HG03575 (cell line): ENCODE measurements at regions not wholly inside any gene's neighbourhood (a gene's known extent, or its start where the extent isn't known, plus 50 kb on each side); places are given as distances from the start of the nearest gene placed in this dataset.

ENCODE experiments used
- ATAC-seq: cut with Tn5 transposase; IDR thresholded peaks from one replicate; pipeline ENCODE4 v1.9.1; 2021; ENCODE audit not compliant: unreplicated experiment, insufficient number of reproducible peaks, low FRiP score; ENCODE audit errors: extremely low read depth

DNA sequence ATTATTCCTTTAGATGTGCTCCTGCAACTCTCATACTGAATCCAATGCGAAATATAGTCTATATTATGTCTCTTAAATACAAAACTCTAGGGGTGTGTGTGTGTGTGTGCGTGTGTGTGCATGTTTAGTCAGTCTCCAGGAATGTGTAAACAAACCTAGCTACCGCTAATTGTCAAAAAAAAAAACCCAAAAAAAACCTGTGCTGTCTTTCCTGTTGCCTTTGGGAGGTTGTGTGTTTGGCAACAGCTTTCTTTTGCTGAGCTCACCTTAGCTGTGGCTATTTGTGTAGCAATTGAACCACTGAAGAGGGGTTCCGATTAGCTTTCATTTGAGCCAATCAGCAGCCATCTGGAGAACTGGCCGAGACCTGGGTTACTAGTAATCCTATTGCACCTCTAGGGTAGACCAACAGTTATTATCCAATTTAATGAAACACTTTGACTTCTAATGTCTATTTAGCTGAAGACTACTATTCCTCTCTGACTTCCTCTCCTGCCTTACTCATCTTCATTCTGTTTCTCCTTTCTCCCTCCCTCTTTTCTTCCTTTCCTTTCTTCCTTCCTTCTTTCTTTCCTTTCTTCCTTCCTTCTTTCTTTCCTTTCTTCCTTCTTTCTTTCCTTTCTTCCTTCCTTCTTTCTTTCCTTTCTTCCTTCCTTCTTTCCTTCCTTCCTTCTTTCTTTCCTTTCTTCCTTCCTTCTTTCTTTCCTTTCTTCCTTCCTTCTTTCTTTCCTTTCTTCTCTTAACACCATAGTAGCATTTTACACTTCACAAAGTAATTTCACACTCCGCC, 471.1 kb downstream of the GBA3 start:
- no peak for ATAC-seq

DNA sequence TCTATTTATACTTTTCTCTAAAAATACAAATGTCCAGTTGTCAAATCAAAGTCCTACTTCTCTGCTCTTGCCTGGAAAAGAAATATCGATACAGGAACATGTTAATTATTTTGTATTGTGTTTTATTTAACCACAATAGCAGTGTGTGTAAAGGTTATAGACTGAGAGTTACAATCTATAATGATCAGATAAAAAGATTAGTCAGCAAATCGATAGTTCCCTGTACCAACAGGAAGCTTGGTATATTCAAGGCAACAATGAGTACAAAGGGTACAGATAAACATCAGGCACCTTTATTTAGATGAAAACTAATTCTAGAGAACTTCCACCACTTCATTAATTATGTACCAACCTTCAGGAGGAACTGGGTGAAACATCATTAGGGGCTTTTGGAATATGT, 469.5 kb downstream of the GBA3 start:
- ATAC-seq = no peak

DNA sequence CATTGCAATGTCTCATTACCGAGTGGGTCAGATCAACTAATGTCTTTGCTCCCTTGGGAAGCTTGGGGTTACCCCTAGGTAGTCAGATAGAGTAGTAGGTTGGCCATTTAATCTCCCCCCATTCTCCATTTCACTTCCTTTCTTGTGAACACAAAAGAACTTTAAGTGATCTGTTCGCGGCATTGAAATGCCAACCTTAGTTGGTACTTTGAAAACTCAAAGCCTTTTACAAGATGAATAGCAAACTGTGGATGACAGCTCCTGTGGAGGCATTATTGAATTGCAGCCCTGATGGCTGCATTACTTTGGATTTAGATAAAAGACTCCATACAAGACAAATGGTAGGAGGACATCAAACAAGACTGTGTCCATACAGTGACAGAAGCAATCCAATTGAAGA, 469.1 kb downstream of the GBA3 start:
- ATAC-seq = no peak

DNA sequence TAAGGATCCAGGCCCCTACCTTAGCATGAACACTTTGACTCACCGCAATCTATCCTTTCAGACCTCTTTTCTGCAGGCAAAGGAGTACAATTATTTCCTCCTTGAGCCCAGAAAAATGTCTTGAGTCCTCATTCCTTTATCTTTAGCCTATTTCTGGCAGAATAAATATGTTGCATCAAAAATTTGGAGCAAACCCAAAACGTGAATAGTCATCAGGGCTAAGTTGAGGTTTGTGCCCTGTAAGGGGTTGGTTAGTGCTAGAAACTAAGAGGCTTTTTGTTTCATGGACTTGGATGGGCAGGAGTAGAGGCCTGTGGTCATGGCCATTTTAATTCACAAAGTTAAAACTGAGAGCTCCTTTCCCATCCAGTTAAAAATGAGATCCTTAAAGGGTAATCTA, 460.3 kb downstream of the GBA3 start:
- no peak for ATAC-seq

DNA sequence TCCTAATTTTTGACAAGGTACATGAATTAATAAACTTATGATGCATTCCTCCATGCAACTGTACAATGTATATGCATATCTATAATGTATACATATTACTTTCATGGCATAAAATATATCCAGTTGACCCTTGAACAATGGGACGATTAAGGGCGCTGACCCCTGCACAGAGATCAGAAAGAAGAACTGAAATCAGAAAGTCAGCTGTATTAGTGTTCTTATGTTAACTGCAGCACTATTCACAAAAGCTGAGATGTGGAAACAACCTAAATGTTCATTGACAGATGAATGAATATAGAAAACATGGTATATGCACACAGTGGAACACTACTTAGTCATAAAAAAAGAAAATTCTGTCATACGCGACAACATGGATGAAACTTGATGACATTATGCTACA, 457.1 kb downstream of the GBA3 start:
- no peak for ATAC-seq

DNA sequence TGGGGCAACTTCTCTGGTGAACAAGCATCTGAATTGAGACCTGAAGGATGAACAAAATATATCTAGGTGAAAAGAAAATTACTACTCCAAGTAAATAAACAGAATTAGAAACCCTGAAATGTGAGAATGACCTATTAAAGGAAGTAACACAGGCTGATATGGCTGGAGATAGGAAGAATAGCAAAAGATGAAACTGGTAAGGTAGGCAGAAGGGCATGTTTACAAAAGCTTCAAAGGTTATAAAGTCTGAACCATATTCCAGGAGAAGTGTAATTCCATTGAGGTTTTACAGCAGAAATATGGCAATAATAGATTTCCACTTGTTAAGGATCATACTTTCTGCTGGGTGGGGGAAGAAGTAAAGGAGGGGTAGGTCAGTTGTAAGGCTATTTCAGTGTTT, 452.0 kb downstream of the GBA3 start:
- no peak for ATAC-seq

DNA sequence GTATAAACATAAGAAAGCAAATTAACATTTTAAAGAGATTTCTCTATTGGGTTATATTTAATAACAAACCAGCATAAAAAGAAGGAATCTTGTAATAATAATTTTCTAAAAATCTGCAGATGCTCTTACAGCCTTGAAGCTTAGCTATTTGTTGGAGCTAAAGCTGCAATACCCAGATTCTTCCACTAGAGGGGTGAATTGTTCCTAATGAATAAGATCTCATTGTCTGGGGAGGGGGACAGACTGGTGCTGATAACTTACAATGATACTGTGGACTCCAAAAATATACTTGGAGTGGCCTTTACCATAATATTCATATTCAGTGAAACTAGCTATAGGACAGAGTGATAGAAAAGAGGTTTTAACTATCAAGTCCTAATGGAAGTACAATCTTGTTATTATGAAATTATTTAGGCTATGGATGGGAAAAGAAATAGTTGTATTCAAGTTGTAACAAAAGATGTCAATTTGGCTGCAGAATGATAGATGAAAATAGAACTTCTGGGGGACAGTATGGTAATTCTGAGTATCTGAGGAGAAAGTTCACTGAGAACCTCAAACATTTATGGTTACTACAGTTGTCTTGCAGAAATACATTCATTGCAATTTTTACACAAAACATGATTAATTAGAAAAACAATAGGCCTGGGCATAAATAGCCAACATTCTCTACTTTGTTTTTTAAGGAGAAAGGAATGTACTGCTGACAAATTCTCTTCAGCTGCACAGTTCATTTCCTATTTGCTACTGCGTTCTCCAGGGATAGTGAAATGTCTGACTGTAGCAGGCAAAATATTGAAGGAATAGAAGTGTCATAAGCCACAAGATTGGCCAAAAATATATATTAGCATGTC, 443.3 kb downstream of the GBA3 start:
- peak; percentile 55 for ATAC-seq

DNA sequence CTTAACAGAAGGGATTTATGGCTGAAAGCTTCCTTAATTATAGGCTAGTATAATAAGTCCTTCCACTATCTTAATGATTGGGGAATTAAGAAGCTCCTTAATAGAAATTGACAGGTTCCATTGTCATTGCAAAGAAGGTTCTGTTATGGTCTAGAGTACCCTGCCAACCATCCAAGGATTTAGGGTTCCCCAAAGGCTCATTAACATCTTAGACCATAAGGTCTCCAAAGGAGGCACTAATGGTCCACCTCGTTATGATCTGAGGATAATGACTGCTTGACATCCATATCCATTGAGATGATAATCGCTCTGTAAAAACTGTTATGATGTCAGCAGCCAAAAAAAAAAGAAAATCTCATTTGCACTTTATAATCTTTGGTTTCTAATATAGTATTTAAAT, 441.6 kb downstream of the GBA3 start:
- no peak for ATAC-seq

DNA sequence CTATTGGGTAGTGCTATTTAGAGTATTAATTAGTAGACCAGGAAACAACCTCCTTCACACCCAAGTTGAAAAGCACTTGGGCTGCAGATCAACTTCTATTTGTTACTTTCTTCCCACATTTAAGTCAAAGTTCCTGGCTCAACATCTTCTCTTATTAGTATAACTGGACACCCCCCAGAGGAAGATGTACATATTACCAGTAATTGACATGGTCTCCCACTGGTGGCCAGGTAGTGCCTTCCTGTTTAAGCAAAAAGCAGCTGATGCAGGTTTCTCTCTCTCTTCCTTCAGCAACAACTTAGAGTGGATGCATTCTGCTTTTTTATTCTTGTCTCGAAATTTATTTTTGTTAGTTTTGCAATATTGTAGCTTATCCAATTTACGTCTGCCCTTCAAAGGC, 438.1 kb downstream of the GBA3 start:
- no peak for ATAC-seq

DNA sequence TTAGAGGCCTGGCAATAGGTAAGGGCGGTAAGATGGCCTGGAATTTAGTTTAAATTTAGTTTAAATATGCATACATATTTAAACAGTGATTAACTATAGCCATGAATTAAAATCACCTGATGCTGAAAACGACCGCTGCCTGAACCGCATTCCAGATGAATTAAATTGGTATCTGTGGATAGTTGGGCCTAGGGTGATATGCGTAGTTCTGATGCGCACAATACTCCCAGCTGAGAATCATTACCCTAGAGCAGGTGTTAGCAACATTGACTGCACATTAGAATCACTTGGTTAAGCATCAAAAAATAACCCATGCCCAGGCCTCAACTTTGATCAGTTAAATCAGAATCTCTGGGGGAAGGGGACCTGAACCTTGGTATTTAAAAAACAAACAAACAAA, 432.4 kb downstream of the GBA3 start:
- no peak for ATAC-seq

DNA sequence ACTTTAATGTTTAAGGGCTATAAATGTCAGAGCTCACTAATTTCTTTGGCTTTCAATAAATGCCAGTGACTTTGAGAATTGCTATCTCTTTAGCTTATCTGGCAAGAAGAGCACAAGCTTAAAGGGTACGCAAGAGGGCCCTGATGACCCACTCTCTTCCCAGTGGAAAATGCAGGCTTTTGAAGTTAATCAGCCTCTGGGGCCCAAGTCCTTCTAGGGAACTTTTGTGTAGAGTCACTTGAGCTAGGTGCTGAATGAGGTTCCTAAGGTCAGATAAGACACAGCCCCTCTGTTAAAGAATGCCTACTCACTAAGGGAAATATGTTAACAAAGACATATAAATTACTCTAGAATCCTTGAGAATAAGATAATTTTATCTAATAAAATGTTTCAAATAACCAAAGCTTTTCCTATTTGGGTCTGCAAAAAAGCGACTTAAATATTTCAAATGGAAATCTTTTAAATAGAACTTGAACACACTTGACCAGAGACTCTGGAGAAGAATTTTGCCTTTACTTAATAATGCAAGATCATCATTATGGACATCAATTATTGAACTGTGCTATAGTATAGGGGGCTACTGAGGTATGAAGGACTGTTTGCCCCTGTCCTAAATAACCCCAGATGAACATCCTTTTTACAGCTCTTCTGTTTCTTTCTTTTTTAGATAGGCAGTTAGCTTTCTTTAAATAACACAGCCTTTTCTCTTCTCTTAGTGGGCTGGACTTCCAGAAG, 430.1 kb downstream of the GBA3 start:
- no peak for ATAC-seq

DNA sequence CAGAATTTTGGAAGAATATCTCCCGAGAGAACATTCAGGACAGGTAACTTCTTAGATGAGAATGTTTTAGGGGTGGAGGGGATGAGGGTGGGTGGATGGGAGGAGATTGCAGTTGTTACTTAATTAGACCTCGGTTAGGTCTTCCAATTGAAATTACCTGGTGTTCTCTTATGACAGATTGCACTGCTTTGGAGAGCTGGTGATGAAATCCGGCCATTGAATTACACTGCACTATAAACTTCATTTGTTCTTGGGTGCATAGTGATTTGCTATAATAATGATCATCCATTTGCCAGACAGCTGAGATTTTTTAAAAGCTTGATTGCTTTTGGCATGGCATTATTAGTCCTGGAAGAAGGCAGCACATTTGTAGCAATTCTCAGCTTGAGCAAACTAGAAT, 427.6 kb downstream of the GBA3 start:
- no peak for ATAC-seq

DNA sequence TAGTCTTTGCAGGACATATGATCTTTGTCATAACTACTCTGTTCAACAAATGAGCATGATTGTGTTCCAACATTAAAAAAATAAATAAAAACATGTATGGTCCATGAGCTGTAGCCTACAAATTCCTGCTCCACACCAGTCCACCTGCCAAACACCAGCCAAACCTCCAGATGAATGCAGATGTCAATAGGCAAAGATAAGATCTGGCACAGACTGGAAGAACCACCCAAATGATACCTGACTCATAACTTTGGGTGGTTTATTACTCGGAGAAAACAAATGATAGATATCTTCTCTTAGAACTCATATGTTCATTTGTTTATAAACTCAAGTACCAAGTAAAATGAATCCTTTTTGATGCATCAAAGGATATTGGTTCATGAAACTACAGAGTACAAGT, 425.1 kb downstream of the GBA3 start:
- ATAC-seq = no peak

DNA sequence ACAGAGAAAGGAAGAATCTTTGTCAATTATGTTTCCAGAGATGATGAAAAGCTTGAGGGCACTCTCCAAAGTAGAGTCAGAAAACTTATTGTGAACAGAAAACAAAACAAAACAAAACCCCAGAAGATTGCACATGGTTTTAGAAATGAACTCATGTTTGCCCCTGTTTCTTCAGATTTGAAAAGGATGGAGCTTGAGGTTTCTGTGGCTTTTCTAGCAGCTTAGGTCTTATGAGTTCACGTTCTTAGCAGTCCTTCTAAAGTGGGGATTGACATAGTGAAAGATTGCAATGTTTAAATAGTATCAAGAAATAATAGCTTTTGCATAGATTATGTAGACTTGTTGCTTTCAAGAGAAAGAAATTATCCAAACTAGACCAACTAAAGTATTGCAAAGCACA, 421.8 kb downstream of the GBA3 start:
- no peak for ATAC-seq

DNA sequence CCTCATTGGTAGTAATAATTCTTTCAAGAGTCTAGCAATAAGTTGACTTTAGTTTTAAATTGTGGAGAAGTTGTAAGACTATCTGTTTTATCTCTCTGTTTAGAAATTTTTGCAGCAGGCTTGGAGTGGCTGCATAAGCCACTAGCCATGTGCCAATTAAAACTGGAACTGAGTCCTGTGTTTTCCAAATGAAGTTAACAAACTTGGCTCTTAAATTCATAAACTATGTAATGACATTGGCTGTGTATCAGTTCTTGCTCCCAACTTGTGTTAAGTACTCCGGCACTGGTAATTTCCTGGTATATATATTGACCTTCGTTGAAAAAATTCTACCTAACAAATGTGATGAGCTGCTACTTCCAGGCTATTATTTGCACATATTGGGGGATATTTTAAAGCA, 420.4 kb downstream of the GBA3 start:
- no peak for ATAC-seq

DNA sequence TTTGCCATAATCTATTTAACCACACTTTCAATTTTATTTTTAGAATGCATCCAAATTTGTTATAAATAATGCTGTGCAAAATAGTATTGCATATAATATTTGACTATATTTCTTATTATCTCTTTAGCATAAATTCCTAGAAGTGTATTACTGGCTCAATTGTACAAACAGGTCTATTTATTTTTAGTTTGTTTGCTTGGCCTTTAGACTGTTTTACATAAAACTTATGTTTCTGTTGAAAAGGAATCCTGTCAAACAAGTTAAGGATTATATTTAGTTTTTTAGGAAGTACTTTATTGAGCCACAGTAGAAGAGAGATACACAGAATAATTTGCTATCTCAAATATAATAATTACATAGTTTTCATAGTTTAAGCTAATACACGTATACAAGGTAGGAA, 413.8 kb downstream of the GBA3 start:
- ATAC-seq = no peak

DNA sequence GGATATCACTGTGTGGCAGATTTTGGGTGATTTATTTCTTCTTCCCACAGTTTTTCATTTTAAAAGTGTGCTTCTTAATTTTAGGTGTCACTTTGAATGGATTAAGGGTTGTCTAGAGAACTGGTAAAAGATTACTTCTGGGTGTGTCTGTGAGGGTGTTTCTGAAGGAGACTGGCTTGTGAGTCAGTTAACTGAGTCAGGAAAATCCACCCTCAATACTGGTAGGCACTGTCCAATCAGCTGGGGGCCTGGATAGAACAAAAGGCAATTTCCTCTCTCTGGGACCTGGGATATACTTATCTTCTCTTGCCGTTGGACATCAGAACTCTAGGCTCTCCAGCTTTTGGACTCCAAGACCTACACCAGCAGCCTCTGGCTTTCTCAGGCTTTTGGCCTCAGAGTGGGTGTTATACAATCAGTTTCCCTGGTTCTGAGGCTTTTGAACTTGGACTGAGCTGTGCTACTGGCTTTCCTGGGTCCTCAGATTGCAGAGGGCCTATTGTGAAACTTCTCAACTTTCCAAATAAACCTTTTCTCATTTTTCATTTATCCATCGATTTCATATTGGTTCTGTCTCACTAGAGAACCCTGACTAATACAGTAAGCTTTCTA, 413.1 kb downstream of the GBA3 start:
- ATAC-seq = no peak

DNA sequence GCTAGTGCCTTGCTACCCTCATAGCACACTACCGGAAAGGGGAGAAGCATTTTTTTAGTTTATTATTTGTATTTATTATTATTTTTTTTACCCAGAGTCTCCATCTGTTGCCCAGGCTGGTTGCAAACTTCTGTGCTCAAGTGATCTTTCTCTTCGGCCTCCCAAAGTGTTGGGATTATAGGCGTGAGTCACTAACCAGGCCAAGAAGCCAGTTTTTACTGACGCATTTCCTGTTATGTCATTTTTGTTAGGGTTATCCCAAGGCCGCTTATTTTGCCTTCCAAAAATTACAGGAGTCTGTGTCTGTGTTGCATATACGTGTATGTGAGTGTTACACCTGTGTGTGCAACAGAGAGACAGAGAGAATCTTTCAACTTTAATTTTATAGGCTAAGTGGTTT, 404.5 kb downstream of the GBA3 start:
- ATAC-seq = no peak

DNA sequence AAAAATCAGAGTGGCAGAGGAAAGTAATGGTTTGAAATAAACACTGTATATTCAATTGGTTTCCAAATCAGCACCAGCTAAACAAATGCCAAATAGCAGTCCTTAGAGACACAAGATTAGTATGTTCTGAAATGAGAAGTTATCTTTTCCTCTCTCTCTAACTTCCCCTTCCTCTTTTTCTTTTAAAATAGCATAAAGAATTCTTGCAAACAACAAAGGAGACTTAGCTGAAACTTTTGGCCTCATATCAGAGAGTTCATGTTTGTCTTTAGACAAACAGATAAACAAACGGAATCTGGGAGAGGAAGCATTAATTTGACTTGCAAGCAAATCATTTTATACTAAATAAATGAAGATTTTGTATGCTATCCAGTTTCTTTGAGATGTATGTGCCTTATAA, 399.0 kb downstream of the GBA3 start:
- no peak for ATAC-seq

DNA sequence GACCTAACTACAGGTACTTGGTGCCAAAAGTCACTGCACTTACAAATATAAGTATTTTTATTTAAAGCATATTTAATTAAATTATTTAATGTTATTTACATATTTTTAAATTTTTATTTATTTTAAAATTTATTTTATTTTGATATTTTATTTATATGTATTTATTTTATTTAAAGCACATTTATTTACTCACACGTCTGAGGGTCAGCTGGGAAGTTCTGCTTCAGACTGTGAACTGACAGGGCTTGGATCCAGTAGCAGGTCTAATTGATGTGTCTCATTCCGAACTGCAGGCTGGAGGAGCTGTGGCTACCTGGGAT, 392.5 kb downstream of the GBA3 start:
- no peak for ATAC-seq
